ENCODE measurements at regions not wholly inside any gene's neighbourhood (a gene's known extent, or its start where the extent isn't known, plus 50 kb on each side); places are given as distances from the start of the nearest gene placed in this dataset.

DNA sequence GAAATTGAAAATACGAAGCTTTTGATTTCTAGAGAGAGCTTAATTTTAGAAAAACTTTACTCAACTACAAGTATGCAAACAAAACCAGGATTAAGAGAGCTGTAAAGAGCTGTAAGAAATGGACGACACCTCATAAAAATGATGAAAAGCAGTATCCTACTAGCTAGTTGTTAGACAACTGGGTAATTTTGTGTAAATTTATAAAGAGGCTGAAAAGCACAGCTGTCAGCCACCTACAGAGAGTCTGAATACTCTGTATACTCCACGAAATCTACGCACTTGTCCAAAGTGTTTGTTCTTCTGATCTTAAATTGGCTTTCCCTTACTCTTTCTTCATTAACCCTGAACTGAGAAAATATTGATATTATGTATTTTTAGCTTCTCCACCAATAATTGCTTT, 808.4 kb upstream of the EPHA7 start:
- no peak for TF ChIP-seq TCF7L2 (IDR thresholded peaks at IDR 0.05; ENCODE audit: low read depth, low read length)
- TF ChIP-seq, protein P1, sequence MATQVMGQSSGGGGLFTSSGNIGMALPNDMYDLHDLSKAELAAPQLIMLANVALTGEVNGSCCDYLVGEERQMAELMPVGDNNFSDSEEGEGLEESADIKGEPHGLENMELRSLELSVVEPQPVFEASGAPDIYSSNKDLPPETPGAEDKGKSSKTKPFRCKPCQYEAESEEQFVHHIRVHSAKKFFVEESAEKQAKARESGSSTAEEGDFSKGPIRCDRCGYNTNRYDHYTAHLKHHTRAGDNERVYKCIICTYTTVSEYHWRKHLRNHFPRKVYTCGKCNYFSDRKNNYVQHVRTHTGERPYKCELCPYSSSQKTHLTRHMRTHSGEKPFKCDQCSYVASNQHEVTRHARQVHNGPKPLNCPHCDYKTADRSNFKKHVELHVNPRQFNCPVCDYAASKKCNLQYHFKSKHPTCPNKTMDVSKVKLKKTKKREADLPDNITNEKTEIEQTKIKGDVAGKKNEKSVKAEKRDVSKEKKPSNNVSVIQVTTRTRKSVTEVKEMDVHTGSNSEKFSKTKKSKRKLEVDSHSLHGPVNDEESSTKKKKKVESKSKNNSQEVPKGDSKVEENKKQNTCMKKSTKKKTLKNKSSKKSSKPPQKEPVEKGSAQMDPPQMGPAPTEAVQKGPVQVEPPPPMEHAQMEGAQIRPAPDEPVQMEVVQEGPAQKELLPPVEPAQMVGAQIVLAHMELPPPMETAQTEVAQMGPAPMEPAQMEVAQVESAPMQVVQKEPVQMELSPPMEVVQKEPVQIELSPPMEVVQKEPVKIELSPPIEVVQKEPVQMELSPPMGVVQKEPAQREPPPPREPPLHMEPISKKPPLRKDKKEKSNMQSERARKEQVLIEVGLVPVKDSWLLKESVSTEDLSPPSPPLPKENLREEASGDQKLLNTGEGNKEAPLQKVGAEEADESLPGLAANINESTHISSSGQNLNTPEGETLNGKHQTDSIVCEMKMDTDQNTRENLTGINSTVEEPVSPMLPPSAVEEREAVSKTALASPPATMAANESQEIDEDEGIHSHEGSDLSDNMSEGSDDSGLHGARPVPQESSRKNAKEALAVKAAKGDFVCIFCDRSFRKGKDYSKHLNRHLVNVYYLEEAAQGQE (IDR thresholded peaks at IDR 0.05; ENCODE audit: insufficient read depth in 1 of 2, low read depth in 2 of 2, low read length in 1 of 2): no peak
- TF ChIP-seq POLR2AphosphoS5 (IDR thresholded peaks at IDR 0.05; ENCODE audit: low read depth, low read length): no peak
- TF ChIP-seq, protein P2, sequence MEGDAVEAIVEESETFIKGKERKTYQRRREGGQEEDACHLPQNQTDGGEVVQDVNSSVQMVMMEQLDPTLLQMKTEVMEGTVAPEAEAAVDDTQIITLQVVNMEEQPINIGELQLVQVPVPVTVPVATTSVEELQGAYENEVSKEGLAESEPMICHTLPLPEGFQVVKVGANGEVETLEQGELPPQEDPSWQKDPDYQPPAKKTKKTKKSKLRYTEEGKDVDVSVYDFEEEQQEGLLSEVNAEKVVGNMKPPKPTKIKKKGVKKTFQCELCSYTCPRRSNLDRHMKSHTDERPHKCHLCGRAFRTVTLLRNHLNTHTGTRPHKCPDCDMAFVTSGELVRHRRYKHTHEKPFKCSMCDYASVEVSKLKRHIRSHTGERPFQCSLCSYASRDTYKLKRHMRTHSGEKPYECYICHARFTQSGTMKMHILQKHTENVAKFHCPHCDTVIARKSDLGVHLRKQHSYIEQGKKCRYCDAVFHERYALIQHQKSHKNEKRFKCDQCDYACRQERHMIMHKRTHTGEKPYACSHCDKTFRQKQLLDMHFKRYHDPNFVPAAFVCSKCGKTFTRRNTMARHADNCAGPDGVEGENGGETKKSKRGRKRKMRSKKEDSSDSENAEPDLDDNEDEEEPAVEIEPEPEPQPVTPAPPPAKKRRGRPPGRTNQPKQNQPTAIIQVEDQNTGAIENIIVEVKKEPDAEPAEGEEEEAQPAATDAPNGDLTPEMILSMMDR (IDR thresholded peaks at IDR 0.05): no peak
- TF ChIP-seq SIN3A (IDR thresholded peaks at IDR 0.05; ENCODE audit: borderline replicate concordance, insufficient read depth, low read depth, low read length): no peak
- no TSS peak for BruUV-seq (replicated peaks)
- no peaks in the 10 kb centered on the region for H3K9me3 ChIP-seq (ENCODE audit: control insufficient read depth, insufficient read depth, low read depth, low read length)
- ChIA-PET CTCF (no interaction called here), POLR2A (no interaction called here)
- H3K4me1 ChIP-seq (ENCODE audit: control insufficient read depth, insufficient read depth, low read length): no peaks in the 10 kb centered on the region
- intact Hi-C loops (cut with micrococcal nuclease; ENCODE audit: unreplicated experiment): no loop called here
- H3K36me3 ChIP-seq (ENCODE audit: control insufficient read depth, insufficient read depth, low read length): no peaks in the 10 kb centered on the region
- no peaks in the 10 kb centered on the region for H3K27me3 ChIP-seq (ENCODE audit: control insufficient read depth, insufficient read depth, low read length)
- no peak for ATAC-seq
- in situ Hi-C loops (cut with HindIII; ENCODE audit: low pct_unique_long_range_greater_than_20kb, low sequenced_read_pairs): no loop called here
- no peak overlapping the region for H3K4me3 ChIP-seq (ENCODE audit: low read depth in 2 of 2, low read length in 2 of 2)
- no peak for DNase-seq (ENCODE audit: low read depth, low spot score)
- no peak overlapping the region for H3K27ac ChIP-seq (ENCODE audit: low read length)

DNA sequence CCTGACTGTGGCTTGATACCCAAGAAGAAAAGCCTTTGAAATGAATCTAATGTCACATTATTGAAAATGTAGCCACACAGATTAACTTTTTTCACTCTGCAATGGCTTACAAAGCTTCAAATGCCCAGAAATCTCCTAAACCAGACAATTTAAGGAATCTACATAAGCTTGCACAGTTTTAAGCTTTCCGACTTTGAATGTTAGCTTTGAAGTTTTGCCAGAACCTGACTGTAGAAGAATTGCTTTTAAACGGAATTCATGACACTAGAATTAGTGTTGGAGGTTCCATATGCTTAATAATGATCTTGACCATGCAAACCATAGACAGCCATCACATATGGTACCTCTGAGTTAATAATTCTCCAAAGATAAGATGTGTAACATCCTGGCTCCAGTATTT, 798.5 kb upstream of the EPHA7 start:
- no peaks in the 10 kb centered on the region for H3K9me3 ChIP-seq (ENCODE audit: control insufficient read depth, insufficient read depth, low read depth, low read length)
- intact Hi-C loops (cut with micrococcal nuclease; ENCODE audit: unreplicated experiment): no loop called here
- no peaks in the 10 kb centered on the region; the same call in 1 of the 2 replicates for H3K36me3 ChIP-seq (ENCODE audit: control insufficient read depth, insufficient read depth, low read length)
- H3K27me3 ChIP-seq (ENCODE audit: control insufficient read depth, insufficient read depth, low read length): no peaks in the 10 kb centered on the region
- in situ Hi-C loops (cut with HindIII; ENCODE audit: low pct_unique_long_range_greater_than_20kb, low sequenced_read_pairs): no loop called here
- H3K4me1 ChIP-seq (ENCODE audit: control insufficient read depth, insufficient read depth, low read length): no peaks in the 10 kb centered on the region
- BruUV-seq (replicated peaks): no TSS peak
- H3K27ac ChIP-seq (ENCODE audit: low read length): no peak overlapping the region
- TF ChIP-seq, protein P1 (IDR thresholded peaks at IDR 0.05; ENCODE audit: insufficient read depth in 1 of 2, low read depth in 2 of 2, low read length in 1 of 2): no peak
- TF ChIP-seq, protein P2 (IDR thresholded peaks at IDR 0.05): no peak
- TF ChIP-seq SIN3A (IDR thresholded peaks at IDR 0.05; ENCODE audit: borderline replicate concordance, insufficient read depth, low read depth, low read length) (no peak), POLR2AphosphoS5 (IDR thresholded peaks at IDR 0.05; ENCODE audit: low read depth, low read length) (no peak), TCF7L2 (IDR thresholded peaks at IDR 0.05; ENCODE audit: low read depth, low read length) (no peak)
- ChIA-PET CTCF (no interaction called here), POLR2A (no interaction called here)
- ATAC-seq (no peak), DNase-seq (ENCODE audit: low read depth, low spot score) (no peak)
- no peak overlapping the region for H3K4me3 ChIP-seq (ENCODE audit: low read depth in 2 of 2, low read length in 2 of 2)
